Transverse colon (tissue), 4 donors: ENCODE measurements at regions not wholly inside any gene's neighbourhood (a gene's known extent, or its start where the extent isn't known, plus 50 kb on each side); places are given as distances from the start of the nearest gene placed in this dataset.

Source experiments
- EP300 ChIP-seq: sonication (generic); formaldehyde crosslinking; IDR thresholded peaks from one replicate; pipeline ENCODE4 v1.6.1; 2017; ENCODE audit warnings: antibody characterized with exemption, low read depth
- POLR2A ChIP-seq: fragments of 450-650 bp; IDR thresholded peaks from one replicate; pipeline ENCODE4 v1.6.1; 2016; ENCODE audit warnings: antibody characterized with exemption, mild to moderate bottlenecking, moderate library complexity
- POLR2AphosphoS5 ChIP-seq, 3 donors: sonication (generic); formaldehyde crosslinking; IDR thresholded peaks; one replicate each; pipeline ENCODE4 v1.6.1; 2016; ENCODE audit warnings: antibody characterized with exemption in 3 of 3
- TF ChIP-seq, protein P1 (sequence below), 5 experiments: fragments of 200-600 bp in 3 of 5; fragments of 450-650 bp in 2 of 5; sonication (generic) in 3 of 5; IDR thresholded peaks; 1 replicate in 2 of 5; 2 replicates in 3 of 5; pipeline ENCODE4 v1.5.1; 2016 to 2017; ENCODE audit warnings: antibody characterized with exemption in 5 of 5, inconsistent platforms in 3 of 5, mild to moderate bottlenecking in 2 of 5, moderate library complexity in 1 of 5

- no peak for TF ChIP-seq POLR2AphosphoS5 (IDR thresholded peaks at IDR 0.05)
- TF ChIP-seq, protein P1, sequence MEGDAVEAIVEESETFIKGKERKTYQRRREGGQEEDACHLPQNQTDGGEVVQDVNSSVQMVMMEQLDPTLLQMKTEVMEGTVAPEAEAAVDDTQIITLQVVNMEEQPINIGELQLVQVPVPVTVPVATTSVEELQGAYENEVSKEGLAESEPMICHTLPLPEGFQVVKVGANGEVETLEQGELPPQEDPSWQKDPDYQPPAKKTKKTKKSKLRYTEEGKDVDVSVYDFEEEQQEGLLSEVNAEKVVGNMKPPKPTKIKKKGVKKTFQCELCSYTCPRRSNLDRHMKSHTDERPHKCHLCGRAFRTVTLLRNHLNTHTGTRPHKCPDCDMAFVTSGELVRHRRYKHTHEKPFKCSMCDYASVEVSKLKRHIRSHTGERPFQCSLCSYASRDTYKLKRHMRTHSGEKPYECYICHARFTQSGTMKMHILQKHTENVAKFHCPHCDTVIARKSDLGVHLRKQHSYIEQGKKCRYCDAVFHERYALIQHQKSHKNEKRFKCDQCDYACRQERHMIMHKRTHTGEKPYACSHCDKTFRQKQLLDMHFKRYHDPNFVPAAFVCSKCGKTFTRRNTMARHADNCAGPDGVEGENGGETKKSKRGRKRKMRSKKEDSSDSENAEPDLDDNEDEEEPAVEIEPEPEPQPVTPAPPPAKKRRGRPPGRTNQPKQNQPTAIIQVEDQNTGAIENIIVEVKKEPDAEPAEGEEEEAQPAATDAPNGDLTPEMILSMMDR (IDR thresholded peaks at IDR 0.05) = no peak
- no peak for TF ChIP-seq EP300
- no peak for TF ChIP-seq POLR2A
These were observed 102.7 kb downstream of the ANKRD60 start for GRCh38 chr20:58125726-58126125.
